ENCODE measurements at regions not wholly inside any gene's neighbourhood (a gene's known extent, or its start where the extent isn't known, plus 50 kb on each side); places are given as distances from the start of the nearest gene placed in this dataset.
"Not testable (repeated sequence)": the region's sequence is repeated elsewhere in the genome, so short reads cannot be mapped to it uniquely, and the experiment has no call there.

DNA sequence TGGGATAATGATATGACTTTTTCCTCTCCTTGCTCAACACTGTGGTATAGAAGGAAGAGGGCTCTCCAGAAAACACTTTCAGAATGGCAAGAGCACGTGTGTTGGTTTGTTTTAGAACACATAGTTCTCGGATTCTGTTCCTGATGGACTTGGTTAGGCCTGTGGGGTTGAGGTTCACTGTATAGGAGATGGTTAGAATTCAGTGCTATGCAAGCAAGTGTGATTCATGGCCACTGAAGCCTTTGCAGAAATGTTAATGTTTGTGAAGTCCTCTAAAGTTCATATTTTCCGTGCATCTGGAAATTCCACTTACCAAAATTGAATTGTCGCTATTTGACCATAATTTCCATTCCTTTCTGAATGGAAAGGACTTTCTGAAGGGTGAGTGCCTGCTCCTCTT lies 233.2 kb upstream of the DDHD1 start:
- no peak for DNase-seq

DNA sequence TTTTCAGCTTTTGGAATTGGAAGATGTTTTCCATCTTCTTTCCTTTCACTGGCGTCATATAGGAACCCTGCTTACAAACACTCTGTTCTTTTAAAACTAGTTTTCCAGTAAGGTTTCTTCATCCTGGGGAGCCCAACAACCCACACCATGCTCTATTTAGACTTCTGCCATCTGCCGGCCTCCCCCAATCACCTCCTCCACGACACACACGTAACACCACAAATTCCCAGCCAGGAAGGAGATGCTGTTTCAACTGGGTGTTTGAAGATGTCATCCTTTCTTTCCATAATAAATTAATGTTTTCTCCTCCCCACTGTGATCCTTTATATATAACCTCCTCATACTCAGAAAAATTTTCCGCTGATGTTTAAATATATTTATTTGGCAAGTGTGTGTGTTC lies 231.4 kb upstream of the DDHD1 start:
- DNase-seq: no peak

DNA sequence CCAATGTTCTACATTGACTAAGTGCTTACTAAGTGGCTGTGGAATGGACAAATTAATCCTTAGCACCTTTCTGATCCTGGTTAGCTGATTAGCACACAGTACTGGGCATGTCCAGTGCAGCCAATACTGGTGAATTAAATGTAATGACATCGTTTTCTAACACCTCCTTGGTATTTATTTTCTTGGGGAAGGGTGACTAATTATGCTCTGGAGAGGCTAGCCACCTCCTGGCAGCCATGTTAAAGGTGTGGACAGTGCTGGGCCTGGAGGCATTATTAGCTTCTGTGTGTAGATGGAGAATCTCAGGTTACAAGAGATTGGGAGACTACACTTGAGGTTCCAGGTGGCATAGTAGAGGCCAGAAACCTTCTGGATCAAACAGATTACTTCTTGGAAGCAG lies 230.9 kb upstream of the DDHD1 start:
- DNase-seq: no peak

DNA sequence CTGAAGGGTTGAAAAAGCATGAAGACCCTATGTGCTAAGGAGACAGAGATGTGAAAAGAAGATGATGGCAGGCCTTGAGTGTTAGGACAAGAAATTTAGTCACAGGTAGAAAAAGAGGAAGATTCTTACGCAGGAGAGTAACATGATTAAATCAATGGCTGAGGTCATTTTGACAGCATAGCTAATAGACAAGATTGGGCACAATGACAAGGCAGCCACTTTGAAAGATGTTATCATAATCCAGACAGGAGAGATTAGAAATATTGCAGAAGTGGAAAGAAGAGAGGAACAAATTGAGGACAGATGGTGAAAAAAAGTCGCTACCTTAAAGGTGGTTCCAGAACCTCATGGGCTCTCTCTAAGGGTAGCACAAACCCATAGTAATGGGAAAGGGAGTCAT lies 228.8 kb upstream of the DDHD1 start:
- DNase-seq: no peak

DNA sequence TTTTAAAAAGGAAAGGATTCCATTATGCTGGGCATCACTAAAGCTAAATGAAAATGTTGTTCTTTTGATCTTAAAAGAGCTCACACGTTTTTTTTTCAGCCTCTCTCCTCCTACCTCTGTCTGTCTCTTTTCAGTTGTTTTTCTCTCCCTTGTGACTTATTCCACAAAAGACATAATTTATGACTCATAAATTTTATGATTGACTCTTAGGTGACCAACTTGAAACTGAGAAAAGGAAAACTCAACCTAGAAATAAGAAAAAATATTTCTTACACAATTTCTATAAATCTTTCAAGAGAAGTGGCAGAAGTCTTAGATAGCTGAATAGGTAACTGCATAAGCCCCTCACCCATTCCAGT lies 227.7 kb upstream of the DDHD1 start:
- peak; percentile 3 for DNase-seq

DNA sequence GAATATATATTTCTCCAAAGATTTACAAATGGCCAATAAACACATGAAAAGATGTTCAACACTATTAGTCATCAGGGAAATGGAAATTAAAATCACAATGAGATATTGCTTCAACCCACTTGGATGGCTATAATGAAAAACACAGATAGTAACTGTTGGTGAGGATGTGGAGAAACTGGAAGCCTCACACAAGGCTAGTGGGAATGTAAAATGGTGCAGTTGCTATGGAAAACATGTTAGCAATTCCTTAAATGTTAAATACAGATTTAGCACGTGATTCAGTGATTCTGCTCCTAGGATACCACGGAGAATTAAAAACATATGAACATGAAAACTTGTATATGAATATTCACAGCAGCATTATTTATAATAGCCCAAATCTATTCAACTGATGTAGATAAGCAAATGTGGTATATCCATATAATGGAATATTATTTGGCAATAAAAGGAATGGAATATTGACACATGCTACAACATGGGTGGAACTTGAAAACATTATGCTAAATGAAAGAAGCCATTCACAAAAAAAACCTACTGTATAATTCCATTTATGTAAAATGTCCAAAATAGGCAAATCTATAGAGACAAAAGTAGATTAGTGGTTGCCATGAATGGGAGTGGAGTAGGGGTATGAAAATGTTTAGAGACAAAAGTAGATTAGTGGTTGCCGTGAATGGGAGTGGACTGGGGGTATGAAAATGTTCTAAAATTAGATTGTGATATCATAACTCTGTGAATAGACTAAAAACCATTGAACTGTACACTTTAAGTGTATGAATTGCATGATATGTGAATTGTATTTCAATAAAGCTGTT lies 227.1 kb upstream of the DDHD1 start:
- no peak for DNase-seq

DNA sequence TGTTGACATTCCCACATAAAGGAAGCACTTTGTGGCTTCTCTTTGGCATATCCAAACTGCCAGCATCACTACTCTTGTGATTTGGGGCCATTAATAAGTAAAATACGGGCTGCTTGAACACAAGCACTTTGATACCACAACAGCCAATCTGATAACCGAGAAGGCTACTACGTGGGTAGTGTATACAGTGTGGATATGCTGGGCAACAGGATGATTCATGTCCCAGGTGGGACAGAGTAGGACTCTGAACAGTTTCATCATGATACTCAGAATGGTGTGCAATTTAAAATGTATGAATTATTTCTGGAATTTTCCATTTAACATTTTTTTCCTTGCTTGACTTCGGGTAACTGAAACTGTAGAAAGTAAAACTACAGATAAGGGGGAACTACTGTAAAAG lies 225.0 kb upstream of the DDHD1 start:
- DNase-seq: no peak

DNA sequence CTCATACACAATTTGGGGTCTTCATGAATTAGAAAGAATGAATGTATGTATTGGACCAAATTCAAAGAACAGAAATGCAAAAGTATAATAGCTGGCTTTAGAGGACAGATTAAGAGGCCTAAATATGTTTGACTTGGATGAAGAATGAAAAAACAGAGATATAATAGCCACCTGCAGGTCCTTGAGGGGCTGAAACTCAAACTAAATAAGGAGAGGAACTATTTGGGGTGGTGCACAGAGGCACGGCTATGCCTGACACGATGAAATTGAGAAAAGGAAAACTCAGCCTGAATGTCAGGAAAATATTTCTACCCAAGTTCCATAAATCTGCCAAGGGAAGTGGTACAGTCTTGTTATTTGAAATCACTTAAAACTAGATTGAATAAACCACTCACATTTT lies 222.9 kb upstream of the DDHD1 start:
- no peak for DNase-seq

DNA sequence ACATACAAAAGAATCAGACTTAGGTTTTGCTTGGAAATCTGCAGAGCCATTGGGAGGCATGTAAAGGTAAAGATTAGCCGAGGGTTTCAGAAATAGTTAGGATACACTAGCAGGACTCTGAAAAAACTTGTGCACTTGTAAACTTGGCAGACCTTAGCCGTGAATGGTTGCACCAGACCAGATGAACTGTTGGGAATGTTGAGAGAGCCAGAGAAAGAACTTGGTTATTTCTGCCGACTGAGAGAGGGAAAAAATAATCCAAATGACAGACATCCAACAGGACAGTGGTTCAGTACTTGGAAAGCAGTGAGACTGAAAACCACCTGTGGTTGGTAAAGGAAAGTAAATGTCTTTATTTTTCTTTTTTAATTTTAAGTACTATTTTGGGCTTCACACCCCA lies 222.5 kb upstream of the DDHD1 start:
- DNase-seq: no peak

DNA sequence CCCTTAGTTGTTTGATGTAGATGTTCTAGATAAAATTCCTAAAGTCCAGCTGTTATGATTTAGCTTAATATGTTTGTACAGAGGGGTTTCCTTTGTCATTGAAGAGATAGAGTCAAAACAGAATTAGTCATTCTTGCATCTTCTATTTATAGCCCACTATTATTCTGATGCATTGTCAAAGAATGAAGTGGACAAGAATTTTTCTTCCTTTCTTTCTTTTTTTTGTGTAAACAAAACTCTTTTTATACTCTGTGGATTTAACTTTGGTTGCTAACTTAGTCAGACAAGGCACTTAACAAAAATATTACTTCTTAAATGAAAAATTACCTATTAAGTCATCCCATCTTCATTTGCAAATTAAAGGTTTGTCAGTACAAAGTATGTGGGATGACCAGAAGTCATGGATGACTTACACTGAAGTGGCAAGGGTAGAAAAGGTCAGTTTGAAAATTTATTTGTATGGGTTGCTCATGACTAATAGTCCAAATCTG lies 215.6 kb upstream of the DDHD1 start:
- DNase-seq: no peak

DNA sequence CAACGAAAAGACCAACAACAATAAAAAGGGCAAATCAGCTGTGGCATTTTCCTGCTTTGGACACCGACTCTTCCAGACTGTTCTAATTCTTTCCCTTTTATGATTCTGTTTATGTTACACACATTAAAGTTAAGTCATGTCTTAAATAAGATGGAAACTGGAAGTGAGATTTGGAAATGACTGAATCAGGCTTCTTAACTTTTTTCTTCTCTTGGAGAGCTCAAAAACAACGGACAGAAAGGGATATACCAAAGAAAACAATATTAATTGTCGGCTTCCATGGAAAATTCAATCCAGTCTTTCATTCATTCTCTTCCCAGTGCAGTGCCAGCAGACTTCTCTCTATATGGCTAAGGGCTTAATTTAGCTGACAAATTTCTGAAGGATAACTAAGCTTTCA lies 214.9 kb upstream of the DDHD1 start:
- DNase-seq: no peak

DNA sequence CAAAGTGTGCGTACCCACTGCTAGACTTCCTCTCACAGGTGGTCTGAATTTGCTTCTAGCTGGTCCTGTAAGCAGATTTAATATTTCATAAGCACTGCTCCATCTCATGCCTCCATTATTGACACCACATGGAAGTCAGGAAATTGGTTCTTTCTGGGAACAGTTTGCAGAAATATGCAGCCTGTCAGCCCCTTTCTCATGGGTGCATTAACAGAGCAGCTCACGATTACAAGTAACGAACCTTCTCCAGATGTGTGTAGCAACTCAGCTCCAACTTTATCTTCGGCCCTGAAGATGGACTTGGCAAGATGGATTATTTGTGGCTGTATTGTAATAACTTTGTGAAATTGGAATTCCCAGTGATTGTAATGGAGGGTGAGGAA lies 214.5 kb upstream of the DDHD1 start:
- DNase-seq: no peak

DNA sequence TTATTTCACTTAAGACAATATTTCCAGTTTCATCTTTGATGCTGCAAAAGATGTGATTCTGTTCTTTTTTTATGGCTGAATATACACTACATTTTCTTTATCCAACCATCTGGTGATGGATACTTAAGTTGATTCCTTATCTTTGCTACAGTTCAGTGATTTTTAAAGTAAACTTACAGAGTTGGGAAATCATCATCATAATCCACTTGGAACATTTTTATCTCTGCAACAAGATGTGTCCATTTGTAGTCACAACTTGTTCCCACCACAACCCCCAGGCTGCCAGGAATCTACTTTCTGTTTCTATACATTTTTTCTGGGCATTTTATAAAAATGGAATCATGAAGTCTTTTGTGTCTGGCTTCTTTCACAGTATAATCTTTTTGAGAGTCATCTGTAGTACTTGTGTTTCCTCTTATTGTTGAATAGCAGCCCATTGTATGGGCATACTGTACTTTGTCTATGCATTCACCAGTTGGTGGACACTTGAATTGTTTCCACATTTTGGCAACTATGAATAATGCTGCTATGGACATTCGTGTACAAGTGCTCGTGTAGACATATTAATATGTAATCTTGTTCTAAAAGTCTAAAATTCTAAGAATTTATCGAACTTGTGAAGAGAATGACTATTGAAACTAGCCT lies 212.5 kb upstream of the DDHD1 start:
- DNase-seq: no peak

DNA sequence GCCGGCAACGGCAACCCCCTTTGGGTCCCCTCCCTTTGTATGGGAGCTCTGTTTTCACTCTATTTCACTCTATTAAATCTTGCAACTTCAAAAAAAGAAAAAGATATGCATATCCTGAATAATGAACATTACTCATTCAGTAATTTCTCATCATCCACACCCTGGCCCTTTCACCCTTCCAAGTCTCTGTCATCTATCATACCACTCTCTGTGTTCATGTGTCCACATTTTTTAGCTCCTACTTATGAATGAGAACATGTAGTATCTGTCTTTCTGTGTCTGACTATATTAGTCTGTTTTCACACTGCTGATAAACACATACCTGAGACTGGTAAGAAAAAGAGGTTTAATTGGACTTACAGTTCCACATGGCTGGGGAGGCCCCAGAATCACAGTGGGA lies 209.8 kb upstream of the DDHD1 start:
- not testable (repeated sequence) for DNase-seq

DNA sequence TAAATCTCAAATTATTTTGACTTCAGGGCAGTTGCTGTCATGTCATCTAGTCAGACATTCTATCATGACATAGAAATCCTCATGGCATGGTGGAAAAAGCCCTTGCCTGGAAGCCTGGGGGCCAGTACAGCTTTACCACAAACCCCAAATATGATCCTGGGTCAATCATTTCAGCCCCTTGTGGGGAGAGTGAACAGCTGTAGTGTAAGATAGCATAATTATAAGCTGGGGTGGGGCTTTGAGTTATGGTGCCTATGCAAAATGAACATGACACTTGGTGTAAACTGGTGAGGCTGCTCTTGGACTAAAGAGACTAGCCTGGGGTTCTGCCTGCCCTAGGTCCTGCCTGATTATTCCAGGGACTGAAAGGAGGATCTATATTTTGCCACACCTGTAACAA lies 207.7 kb upstream of the DDHD1 start:
- no peak for DNase-seq

DNA sequence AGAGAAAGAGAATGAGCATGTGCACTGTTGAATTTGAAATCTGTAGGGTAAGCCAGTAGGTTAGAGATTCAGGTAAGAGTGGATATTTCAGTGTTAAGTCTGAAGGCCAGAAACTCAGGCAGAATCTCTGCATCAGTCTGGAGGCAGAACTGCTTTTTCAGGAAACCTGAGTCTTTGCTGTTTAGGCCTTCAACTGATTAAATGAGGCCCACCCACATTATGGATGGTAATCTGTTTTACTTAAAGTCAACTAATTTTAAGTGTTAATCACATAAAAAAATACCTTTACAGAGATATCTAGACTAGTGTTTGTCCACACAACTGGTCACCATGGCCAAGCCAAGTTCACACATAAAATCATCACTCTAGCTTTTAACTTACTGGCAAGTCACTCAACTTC lies 205.0 kb upstream of the DDHD1 start:
- DNase-seq: no peak

DNA sequence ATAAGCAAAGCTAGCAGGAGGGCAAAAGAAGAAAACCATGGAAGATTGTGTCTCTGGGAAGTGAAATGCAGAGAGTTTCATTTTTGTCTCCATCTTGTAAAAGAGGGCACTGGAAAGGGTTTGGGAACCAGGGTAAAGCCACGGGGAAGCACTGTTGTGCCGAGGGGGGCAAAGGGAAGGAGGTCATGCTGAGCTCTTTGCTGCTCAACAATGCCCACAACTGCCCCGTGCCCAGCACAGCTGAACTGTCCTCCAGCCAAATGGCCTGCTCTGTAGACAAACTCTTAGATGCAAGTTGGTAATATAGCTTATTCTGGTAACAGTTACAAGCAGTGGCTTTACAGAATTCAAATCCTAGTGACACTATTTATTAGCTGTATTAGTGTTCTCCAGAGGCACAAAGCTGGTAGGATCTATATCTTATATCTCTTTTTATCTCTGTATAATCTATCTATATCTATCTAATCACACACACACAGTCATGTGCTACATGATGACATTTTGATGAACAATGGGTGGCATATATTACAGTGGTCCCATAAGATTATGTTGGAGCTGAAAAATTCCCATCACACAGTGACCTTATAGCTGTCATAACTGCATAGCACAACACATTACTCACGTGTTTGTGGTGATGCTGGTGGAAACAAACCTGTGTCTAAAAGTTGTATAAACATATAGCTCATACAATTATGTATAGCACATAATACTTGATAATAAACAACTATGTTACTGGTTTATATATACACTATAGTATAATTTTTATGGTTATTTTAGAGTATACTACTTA lies 203.4 kb upstream of the DDHD1 start:
- DNase-seq: no peak

DNA sequence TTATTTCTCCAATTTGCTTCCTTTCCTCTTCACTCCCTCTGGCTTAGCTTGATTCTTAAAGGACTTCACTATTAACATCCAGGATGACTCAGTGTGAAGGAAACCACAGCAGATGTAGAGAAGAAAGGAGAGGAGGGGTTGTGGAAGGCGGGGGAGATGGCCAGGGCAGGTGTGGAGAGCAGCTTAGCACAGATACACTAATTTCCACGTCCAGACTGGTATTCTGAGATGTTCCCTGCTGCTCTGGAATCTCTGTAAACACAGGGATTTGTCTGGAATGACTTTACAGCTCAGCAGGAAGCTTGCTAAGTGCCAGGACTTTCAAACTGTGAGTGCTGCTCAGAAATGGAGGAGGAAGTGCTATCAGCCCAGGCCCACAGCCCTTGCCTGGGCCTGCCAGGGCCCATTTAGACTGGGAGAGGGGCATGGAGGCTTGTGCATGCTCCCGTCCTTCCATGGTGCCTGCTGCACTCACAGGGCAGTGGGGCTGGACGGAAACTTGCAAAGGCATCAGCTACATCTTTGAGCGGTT lies 202.5 kb upstream of the DDHD1 start:
- DNase-seq: no peak

DNA sequence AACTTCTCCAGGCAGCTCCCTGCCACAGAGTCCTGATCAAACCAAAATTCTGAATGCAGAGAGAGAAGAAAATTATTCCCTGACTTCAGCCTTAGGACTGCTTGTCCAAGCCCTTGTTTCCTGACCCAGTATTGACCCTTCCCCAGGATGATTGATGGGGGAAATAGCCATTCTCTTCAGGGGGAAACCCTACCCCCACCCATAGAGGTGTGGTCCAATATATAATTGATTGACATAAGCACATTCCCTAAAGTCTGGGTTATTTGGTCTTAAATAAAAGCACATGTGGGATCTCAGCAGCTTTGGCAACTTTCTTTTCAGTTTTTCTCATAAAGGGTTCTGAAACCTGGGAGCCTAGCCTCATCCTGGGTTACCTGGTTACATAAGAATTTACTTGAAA lies 201.2 kb upstream of the DDHD1 start:
- no peak for DNase-seq

DNA sequence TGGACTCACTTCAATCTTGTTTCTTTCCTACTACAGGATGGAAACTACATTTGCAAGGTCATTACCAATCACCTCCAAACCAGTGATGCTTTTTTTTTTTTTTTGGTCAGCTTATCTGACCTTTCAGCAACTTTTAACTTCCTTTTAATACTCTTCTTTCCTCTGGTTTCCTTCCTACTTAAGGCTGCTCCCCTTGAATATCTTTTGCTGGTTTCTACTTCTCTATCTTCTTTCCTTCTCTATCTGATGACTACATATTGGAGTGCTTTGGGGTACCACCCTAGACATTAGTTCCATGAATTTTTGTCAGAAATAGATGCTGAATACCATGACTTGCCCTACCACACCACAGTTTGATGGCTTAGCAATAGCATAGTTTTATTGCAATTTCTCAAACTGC lies 197.7 kb upstream of the DDHD1 start:
- DNase-seq: no peak

DNA sequence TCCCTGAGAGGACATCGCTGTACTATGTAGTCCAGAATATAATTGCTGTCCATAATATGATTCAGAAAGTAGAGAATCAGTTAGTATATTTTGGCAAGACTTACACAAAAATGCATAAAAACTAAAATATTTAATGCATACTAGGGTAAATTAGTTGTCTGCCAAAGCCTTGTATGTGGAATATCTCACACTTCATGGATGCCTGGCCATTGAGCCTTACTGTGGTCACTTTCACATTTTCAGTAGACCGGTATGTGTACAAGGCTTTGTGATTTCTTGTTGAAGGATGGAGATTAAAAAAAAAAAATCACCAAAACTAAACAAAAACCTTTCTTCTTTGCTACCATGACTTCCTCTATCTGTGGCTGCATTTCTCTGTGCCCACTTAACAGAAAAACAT lies 197.3 kb upstream of the DDHD1 start:
- DNase-seq: no peak

DNA sequence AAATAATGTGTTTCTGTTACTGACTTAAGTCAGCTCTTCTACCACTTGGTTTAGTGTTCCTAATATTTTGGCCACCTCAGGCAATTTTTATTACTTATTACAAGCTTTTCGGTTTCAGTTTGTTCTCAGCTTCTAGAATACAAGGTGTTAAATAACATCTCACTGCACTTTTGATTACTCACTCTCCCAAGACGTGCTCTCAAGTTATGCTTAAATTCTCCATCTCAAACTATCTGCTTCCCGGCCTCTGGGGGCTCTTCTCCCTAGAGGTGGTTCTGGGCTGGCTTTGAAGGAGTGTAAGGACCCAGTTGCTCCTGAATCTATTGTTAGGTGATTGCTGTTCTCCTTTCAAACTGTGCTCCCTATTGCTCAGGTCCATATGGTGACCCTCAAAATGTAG lies 193.9 kb upstream of the DDHD1 start:
- no peak for DNase-seq

DNA sequence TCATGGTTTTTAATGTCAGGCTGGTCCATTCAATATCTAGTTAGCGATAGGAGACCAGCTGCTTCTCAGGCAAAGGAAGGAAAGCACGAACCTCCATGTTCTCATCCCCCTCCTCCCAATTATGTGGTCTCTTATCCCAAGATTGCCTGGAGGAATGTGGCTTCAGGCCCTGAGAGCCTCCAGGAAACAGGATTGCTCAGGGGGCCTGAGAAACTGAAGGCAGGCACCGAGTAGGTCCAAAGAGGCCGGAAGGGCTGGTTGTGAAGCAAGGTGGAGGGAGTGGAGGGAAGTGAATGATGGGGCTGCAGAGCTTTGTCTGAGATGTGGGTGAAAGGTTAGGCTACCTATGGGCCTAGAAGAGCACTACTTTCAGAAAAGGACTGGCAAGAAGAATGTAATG lies 188.2 kb upstream of the DDHD1 start:
- no peak for DNase-seq

DNA sequence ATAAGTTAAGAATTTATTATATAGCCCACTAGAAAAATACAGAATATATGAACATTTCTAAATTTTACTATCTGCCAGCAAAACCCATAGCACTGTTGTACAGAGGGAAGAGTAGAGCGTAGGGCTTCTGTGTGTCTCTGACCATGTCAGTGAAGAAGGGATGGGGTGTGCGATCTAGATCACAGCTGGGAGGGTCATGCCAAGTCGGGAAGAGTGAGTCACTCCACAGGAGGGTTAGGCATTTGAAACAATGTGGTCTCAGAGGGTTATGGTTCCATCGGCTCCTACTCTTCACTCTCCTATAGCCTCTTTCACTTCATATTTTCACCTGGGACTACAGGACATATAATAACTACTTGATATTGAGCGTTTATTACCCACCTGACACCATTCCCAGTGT lies 185.1 kb upstream of the DDHD1 start:
- DNase-seq: no peak
